ENCODE measurements at regions not wholly inside any gene's neighbourhood (a gene's known extent, or its start where the extent isn't known, plus 50 kb on each side); places are given as distances from the start of the nearest gene placed in this dataset.

DNA sequence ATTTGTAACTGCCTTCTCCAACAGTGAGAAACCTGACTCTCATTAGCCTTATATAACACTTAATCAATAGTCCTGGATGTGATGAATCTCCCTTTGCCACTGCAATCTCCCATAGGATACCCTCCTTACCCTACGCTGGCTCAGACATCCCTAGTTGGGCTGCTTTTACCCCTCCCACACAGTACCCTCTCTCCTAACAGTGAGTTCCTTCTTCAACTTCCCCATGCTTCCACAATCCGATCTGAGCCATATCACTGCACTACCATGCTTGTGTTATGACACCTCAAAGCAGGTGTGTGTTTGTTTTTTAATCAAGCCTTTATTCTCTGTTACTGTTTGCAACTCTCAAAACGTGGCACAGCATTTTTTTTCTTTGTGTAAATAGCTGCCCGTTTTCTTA, 60.5 kb upstream of the C9orf72 start:
- Histone ChIP-seq H3K27ac (ENCODE audit: low read depth, low read length, poor library complexity, severe bottlenecking) (no peak overlapping the region), H3K4me3 (ENCODE audit: low read depth, low read length, poor library complexity, severe bottlenecking) (no peak overlapping the region), H3K36me3 (ENCODE audit: insufficient read depth, low read length) (no peaks in the 10 kb centered on the region), H3K27me3 (ENCODE audit: insufficient read depth, low read length) (0 out of 2 replicates have a peak, but pooled peaks cover 3% of the 10 kb centered on the region), H3K4me2 (ENCODE audit: low read length) (no peak overlapping the region), H3K9me2 (ENCODE audit: low read depth, low read length) (no peaks in the 10 kb centered on the region), H3K9ac (ENCODE audit: low read length) (no peak overlapping the region), H2AFZ (ENCODE audit: low read length) (no peak overlapping the region), H3F3A (ENCODE audit: insufficient read depth, low read length) (no peaks in the 10 kb centered on the region), H3K79me2 (ENCODE audit: insufficient read depth, low read length) (no peaks in the 10 kb centered on the region), H3K9me3 (ENCODE audit: low read length) (no peaks in the 10 kb centered on the region), H3K4me1 (ENCODE audit: insufficient read depth, low read length, severe bottlenecking) (no peaks in the 10 kb centered on the region), H4K20me1 (ENCODE audit: insufficient read depth, low read length) (no peaks in the 10 kb centered on the region)
- no peak for TF ChIP-seq EZH2 (IDR thresholded peaks at IDR 0.05; ENCODE audit: borderline replicate concordance, low read length)
- TF ChIP-seq, protein P1, sequence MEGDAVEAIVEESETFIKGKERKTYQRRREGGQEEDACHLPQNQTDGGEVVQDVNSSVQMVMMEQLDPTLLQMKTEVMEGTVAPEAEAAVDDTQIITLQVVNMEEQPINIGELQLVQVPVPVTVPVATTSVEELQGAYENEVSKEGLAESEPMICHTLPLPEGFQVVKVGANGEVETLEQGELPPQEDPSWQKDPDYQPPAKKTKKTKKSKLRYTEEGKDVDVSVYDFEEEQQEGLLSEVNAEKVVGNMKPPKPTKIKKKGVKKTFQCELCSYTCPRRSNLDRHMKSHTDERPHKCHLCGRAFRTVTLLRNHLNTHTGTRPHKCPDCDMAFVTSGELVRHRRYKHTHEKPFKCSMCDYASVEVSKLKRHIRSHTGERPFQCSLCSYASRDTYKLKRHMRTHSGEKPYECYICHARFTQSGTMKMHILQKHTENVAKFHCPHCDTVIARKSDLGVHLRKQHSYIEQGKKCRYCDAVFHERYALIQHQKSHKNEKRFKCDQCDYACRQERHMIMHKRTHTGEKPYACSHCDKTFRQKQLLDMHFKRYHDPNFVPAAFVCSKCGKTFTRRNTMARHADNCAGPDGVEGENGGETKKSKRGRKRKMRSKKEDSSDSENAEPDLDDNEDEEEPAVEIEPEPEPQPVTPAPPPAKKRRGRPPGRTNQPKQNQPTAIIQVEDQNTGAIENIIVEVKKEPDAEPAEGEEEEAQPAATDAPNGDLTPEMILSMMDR (IDR thresholded peaks at IDR 0.05; ENCODE audit: low read length): no peak

DNA sequence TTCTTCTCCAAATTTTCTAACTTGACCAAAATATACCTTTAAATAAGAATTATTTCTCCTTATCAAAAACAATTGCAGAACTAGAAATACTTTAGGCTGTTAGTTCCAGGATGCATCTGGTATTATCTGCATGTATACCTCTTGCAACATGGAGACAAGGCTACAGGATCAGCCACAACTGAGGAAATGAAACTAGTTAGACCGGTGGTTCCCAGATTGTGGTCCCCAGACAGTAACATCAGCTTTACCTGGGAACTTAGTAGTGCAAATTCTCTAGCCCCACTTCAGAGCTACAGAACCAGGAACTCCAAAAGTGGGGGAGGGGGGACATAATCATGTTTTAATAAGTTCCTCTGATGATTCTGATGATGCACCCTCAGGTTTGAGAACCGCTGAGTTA, 61.6 kb upstream of the C9orf72 start:
- no peak overlapping the region for H3K4me2 ChIP-seq (ENCODE audit: low read length)
- 0 out of 2 replicates have a peak, but pooled peaks cover 3% of the 10 kb centered on the region for H3K27me3 ChIP-seq (ENCODE audit: insufficient read depth, low read length)
- no peaks in the 10 kb centered on the region for H3F3A ChIP-seq (ENCODE audit: insufficient read depth, low read length)
- H2AFZ ChIP-seq (ENCODE audit: low read length): no peak overlapping the region
- H4K20me1 ChIP-seq (ENCODE audit: insufficient read depth, low read length): no peaks in the 10 kb centered on the region
- H3K36me3 ChIP-seq (ENCODE audit: insufficient read depth, low read length): no peaks in the 10 kb centered on the region
- TF ChIP-seq, protein P1 (IDR thresholded peaks at IDR 0.05; ENCODE audit: low read length): no peak
- no peak for TF ChIP-seq EZH2 (IDR thresholded peaks at IDR 0.05; ENCODE audit: borderline replicate concordance, low read length)
- H3K4me1 ChIP-seq (ENCODE audit: insufficient read depth, low read length, severe bottlenecking): no peaks in the 10 kb centered on the region
- H3K9ac ChIP-seq (ENCODE audit: low read length): no peak overlapping the region
- no peaks in the 10 kb centered on the region for H3K79me2 ChIP-seq (ENCODE audit: insufficient read depth, low read length)
- no peak overlapping the region for H3K4me3 ChIP-seq (ENCODE audit: low read depth, low read length, poor library complexity, severe bottlenecking)
- H3K9me2 ChIP-seq (ENCODE audit: low read depth, low read length): no peaks in the 10 kb centered on the region
- no peaks in the 10 kb centered on the region for H3K9me3 ChIP-seq (ENCODE audit: low read length)
- no peak overlapping the region for H3K27ac ChIP-seq (ENCODE audit: low read depth, low read length, poor library complexity, severe bottlenecking)

DNA sequence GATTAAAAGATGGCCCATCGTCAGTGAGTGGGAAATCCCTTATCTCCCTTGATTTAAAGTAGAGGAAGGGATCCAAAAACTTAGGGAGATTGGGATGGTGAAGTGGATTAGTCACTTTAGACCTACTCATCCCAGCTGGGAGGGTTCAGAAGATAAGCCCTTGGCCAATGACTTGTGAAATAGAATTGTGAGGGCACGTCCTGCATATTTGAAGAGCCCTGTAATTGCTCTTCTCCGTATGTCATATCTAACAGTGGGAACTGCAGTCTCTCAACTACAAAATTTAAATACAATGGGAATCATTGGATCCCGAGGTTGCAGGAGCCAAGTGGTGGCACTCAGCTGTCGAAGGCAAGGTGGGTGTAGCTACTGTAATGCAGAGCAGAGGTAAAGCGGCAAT, 65.4 kb upstream of the C9orf72 start:
- Histone ChIP-seq H3K4me3 (ENCODE audit: low read depth, low read length, poor library complexity, severe bottlenecking) (no peak overlapping the region), H3K27ac (ENCODE audit: low read depth, low read length, poor library complexity, severe bottlenecking) (no peak overlapping the region), H2AFZ (ENCODE audit: low read length) (no peak overlapping the region), H3K27me3 (ENCODE audit: insufficient read depth, low read length) (no peaks in the 10 kb centered on the region), H3K4me2 (ENCODE audit: low read length) (no peak overlapping the region), H3K36me3 (ENCODE audit: insufficient read depth, low read length) (no peaks in the 10 kb centered on the region), H3K4me1 (ENCODE audit: insufficient read depth, low read length, severe bottlenecking) (no peaks in the 10 kb centered on the region), H3K79me2 (ENCODE audit: insufficient read depth, low read length) (no peaks in the 10 kb centered on the region), H4K20me1 (ENCODE audit: insufficient read depth, low read length) (no peaks in the 10 kb centered on the region), H3K9me3 (ENCODE audit: low read length) (no peaks in the 10 kb centered on the region), H3K9ac (ENCODE audit: low read length) (no peak overlapping the region), H3F3A (ENCODE audit: insufficient read depth, low read length) (no peaks in the 10 kb centered on the region), H3K9me2 (ENCODE audit: low read depth, low read length) (no peaks in the 10 kb centered on the region)
- TF ChIP-seq, protein P1 (IDR thresholded peaks at IDR 0.05; ENCODE audit: low read length): no peak
- TF ChIP-seq EZH2 (IDR thresholded peaks at IDR 0.05; ENCODE audit: borderline replicate concordance, low read length): no peak
